ENCODE measurements at regions not wholly inside any gene's neighbourhood (a gene's known extent, or its start where the extent isn't known, plus 50 kb on each side); places are given as distances from the start of the nearest gene placed in this dataset.

- Histone ChIP-seq H3K4me1 (no peaks in the 10 kb centered on the region), H3K9me3 (no peaks in the 10 kb centered on the region), H3K27me3 (no peaks in the 10 kb centered on the region), H3K4me3 (no peak overlapping the region), H3K27ac (no peak overlapping the region), H3K36me3 (no peaks in the 10 kb centered on the region)
- WGBS, 2 donors, result 96 to 98% methylated on average over 3 of the region's 3 CpGs
- TF ChIP-seq EP300 (IDR thresholded peaks at IDR 0.05) (no peak), CTCF (IDR thresholded peaks at IDR 0.05) (no peak), POLR2A (IDR thresholded peaks at IDR 0.05) (no peak)
- no peak for DNase-seq (ENCODE audit: low spot score in 2 of 2)
Observed at GRCh38 chr12:66045506-66045905, 85.0 kb downstream of the LLPH start.

GRCh38 chr12:66044731-66045130 is 85.8 kb downstream of the LLPH start:
- no peak for DNase-seq (ENCODE audit: low spot score in 2 of 2)
- Histone ChIP-seq H3K4me3 (no peak overlapping the region), H3K27ac (no peak overlapping the region), H3K27me3 (no peaks in the 10 kb centered on the region), H3K4me1 (no peaks in the 10 kb centered on the region), H3K36me3 (no peaks in the 10 kb centered on the region), H3K9me3 (no peaks in the 10 kb centered on the region)
- 64 to 75% methylated on average over 4 of the region's 4 CpGs for WGBS, 2 donors
- TF ChIP-seq EP300 (IDR thresholded peaks at IDR 0.05) (no peak), CTCF (IDR thresholded peaks at IDR 0.05) (no peak), POLR2A (IDR thresholded peaks at IDR 0.05) (no peak)

- H3K4me3 ChIP-seq, result no peak overlapping the region
- TF ChIP-seq POLR2A (IDR thresholded peaks at IDR 0.05), result no peak
- TF ChIP-seq CTCF (IDR thresholded peaks at IDR 0.05), result no peak
- H3K36me3 ChIP-seq, result no peaks in the 10 kb centered on the region
- H3K4me1 ChIP-seq, result no peaks in the 10 kb centered on the region
- no peaks in the 10 kb centered on the region for H3K9me3 ChIP-seq
- WGBS, 2 donors, result 69 to 78% methylated on average over 3 of the region's 3 CpGs
- H3K27me3 ChIP-seq, result no peaks in the 10 kb centered on the region
- DNase-seq (ENCODE audit: low spot score in 2 of 2), result no peak
- no peak overlapping the region for H3K27ac ChIP-seq
Observed at GRCh38 chr12:66043035-66043434, 87.5 kb downstream of the LLPH start.

- Histone ChIP-seq H3K27ac (no peak overlapping the region), H3K36me3 (no peaks in the 10 kb centered on the region), H3K27me3 (no peaks in the 10 kb centered on the region), H3K4me3 (no peak overlapping the region), H3K9me3 (no peaks in the 10 kb centered on the region), H3K4me1 (no peaks in the 10 kb centered on the region)
- WGBS, 2 donors, result 52 to 53% methylated on average over 10 of the region's 10 CpGs
- TF ChIP-seq POLR2A (IDR thresholded peaks at IDR 0.05) (no peak), CTCF (IDR thresholded peaks at IDR 0.05) (no peak), EP300 (IDR thresholded peaks at IDR 0.05) (no peak)
- no peak for DNase-seq (ENCODE audit: low spot score in 2 of 2)
Observed at GRCh38 chr12:66041651-66042363, 88.7 kb downstream of the LLPH start.

- Histone ChIP-seq H3K4me3 (no peak overlapping the region), H3K27me3 (no peaks in the 10 kb centered on the region), H3K27ac (no peak overlapping the region), H3K4me1 (no peaks in the 10 kb centered on the region), H3K36me3 (no peaks in the 10 kb centered on the region), H3K9me3 (no peaks in the 10 kb centered on the region)
- no peak for DNase-seq (ENCODE audit: low spot score in 2 of 2)
- 22 to 31% methylated on average over 4 of the region's 4 CpGs for WGBS, 2 donors
- TF ChIP-seq EP300 (IDR thresholded peaks at IDR 0.05) (no peak), CTCF (IDR thresholded peaks at IDR 0.05) (no peak), POLR2A (IDR thresholded peaks at IDR 0.05) (no peak)
Observed at GRCh38 chr12:66036317-66036716, 94.2 kb downstream of the LLPH start.
